Type B pancreatic cell (in vitro differentiated cells): ENCODE measurements at regions not wholly inside any gene's neighbourhood (a gene's known extent, or its start where the extent isn't known, plus 50 kb on each side); places are given as distances from the start of the nearest gene placed in this dataset.
"Not testable (repeated sequence)": the region's sequence is repeated elsewhere in the genome, so short reads cannot be mapped to it uniquely, and the experiment has no call there.

ENCODE experiments used
- DNase-seq: peaks from one replicate; pipeline ENCODE4 v3.0.0; 2021; ENCODE audit warnings: mixed read lengths; ENCODE audit not compliant: unreplicated experiment; ENCODE audit errors: extremely low spot score
- H3K27ac Mint-ChIP-seq: 2 replicates; pipeline ENCODE4 v1.8.0; 2021; ENCODE audit warnings: mild to moderate bottlenecking, mixed read lengths
- H3K27me3 Mint-ChIP-seq: 2 replicates; pipeline ENCODE4 v1.8.0; 2021; ENCODE audit warnings: mixed read lengths
- H3K36me3 Mint-ChIP-seq: 2 replicates; pipeline ENCODE4 v1.8.0; 2021; ENCODE audit warnings: mixed read lengths
- H3K4me1 Mint-ChIP-seq: one replicate; pipeline ENCODE4 v1.8.0; 2021; ENCODE audit warnings: mixed read lengths; ENCODE audit not compliant: unreplicated experiment
- H3K4me3 Mint-ChIP-seq: 2 replicates; pipeline ENCODE4 v1.8.0; 2021; ENCODE audit warnings: mild to moderate bottlenecking, mixed read lengths
- H3K9me3 Mint-ChIP-seq: 2 replicates; pipeline ENCODE4 v1.8.0; 2021; ENCODE audit warnings: mixed read lengths
- CTCF ChIP-seq: fragments of 200-600 bp; sonication (generic); conservative IDR thresholded peaks from 2 replicates; pipeline ENCODE4 v1.5.0; 2021; ENCODE audit warnings: antibody characterized with exemption, mild to moderate bottlenecking

DNA sequence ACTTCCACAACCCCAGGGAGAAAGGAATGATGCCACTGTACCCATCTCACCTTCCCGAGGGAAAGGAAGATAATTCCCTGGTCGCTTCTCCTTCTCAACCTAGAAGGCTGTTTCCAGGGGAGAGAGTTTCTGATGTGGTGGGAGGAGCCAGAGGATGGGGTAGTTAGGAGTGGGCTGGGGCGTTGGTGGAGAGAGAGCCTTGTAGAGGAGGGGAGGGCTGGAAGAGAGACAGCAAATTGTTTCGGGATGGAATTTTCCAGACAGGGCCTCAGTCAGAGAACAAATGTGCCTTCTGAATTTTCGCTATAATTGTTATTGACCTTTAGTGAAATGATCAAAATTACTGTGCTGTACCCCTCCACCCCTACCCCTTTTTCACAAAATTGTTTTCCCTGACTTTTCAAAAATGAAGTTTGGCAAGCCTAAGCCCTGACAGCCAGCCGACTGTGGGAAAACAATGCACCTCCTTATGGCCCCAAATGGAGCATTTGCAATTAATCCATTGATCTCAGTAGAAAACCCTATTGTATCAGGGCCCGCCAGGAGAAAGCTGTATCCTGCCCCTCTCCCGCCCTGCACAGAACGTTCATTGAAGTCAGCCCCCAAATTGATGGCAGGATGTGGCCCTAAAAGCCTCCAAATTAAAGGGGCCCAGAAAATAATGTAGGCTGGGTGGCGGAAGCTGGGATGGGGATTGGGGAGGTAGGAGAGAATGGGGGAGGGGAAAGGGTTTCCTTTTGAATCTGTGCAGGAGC, 69.1 kb upstream of the JUN start:
- Mint-ChIP-seq H3K27me3 (no peaks in the 10 kb centered on the region), H3K4me3 (no peak overlapping the region), H3K9me3 (no peaks in the 10 kb centered on the region), H3K4me1 (peaks cover 15% of the 10 kb centered on the region), H3K27ac (no peak overlapping the region), H3K36me3 (no peaks in the 10 kb centered on the region)
- TF ChIP-seq CTCF: no peak
- no peak for DNase-seq

DNA sequence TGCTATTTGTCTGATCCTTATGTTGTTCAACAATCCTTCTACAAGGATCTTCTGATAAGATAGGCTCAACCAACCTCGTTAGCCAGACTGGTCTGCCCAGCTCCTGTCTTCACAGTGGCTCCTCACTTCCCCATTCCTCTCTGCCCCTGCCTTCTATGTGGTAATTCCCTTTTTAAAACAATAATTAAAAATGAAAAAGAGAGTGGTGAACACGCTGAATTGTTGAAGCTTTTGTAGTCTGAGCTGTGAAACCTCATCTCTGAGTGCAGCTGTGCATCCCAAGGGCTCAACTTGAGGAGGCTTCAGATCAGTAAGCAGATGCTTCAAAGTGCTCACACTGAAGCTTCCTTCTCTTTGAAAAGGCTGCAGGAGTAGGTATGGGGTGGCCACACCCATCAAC, 70.7 kb upstream of the JUN start:
- no peak for TF ChIP-seq CTCF
- Mint-ChIP-seq H3K36me3 (no peaks in the 10 kb centered on the region), H3K27me3 (no peaks in the 10 kb centered on the region), H3K4me1 (peaks cover 21% of the 10 kb centered on the region), H3K9me3 (no peaks in the 10 kb centered on the region), H3K27ac (no peak overlapping the region), H3K4me3 (no peak overlapping the region)
- no peak for DNase-seq

- TF ChIP-seq CTCF: no peak
- peaks cover 21% of the 10 kb centered on the region for H3K4me1 Mint-ChIP-seq
- no peak overlapping the region for H3K4me3 Mint-ChIP-seq
- DNase-seq: no peak
- H3K36me3 Mint-ChIP-seq: no peaks in the 10 kb centered on the region
- H3K9me3 Mint-ChIP-seq: no peaks in the 10 kb centered on the region
- H3K27me3 Mint-ChIP-seq: peaks cover 2% of the 10 kb centered on the region
- H3K27ac Mint-ChIP-seq: no peak overlapping the region
Measured at GRCh38 chr1:58855274-58856165, 71.7 kb upstream of the JUN start.

DNA sequence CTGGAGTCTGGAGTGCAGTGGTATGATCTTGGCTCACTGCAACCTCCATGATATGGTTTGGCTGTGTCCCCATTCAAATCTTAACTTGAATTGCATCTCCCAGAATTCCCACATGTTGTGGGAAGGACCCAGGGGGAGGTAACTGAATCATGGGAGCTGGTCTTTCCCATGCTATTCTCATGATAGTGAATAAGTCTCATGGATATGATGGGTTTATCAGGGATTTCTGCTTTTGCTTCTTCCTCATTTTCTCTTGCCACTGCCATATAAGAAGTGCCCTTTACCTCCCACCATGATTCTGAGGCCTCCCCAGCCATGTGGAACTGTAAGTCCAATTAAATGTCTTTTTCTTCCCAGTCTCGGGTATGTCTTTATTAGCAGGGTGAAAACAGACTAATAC, 72.4 kb upstream of the JUN start:
- H3K4me3 Mint-ChIP-seq, H3K9me3 Mint-ChIP-seq, DNase-seq, H3K27ac Mint-ChIP-seq, H3K36me3 Mint-ChIP-seq, H3K27me3 Mint-ChIP-seq: not testable (repeated sequence)
- H3K4me1 Mint-ChIP-seq: peaks cover 21% of the 10 kb centered on the region

DNA sequence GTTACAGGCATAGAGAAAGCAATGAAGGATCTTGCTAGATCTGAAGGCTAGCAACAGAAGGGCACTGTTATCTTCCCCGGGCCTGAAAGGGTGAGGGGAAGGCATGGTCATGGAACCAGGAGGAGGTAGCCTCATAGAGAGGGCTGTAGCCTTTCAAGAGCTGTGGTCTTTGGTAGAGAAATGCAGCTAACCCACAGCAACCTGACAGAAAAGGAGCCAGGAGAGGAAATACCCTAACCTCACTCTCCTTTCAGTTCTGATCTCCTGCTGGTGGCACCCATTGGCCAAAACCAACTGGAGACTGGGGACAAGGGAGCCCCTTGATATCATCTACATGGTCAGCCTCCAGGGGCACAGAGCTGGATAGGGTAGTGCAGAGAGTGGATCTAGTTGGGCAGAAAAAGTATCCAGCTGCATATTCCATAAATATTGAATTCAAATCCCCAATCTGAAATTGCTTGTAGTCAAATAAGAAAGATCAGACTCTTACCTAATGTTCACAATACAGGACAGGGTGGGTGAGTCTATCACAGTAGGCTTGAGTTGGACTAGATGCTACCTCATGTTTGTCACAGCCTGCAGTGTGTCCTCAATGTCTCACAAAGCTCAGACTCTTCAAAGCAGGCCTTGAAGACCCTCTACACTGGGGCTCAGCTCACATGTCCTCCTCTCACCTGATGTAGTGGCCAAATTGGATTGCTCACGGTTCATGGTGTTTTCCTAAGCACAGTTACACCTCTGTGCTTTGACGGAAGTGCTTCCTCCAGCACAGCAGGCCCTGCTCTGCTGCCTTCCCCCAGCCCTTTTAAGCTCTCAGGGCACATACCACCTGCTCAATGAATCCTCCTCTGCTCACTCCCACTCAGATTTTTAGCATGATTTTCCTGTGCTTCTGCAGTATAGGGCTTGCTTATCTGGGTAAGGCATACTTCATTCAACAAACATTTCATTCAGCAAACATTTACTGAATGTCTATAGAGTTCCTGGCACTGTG, 74.1 kb upstream of the JUN start:
- peaks cover 5% of the 10 kb centered on the region for H3K27me3 Mint-ChIP-seq
- no peak for DNase-seq
- H3K4me1 Mint-ChIP-seq: peaks cover 21% of the 10 kb centered on the region

More for the DNA sequence above, 74.1 kb upstream of the JUN start:
- H3K4me3 Mint-ChIP-seq: no peak overlapping the region
- no peaks in the 10 kb centered on the region for H3K36me3 Mint-ChIP-seq
- H3K9me3 Mint-ChIP-seq: no peaks in the 10 kb centered on the region
- H3K27ac Mint-ChIP-seq: peak overlapping the region; percentile 43
- no peak for TF ChIP-seq CTCF
